COLO829 (cell line): ENCODE measurements at regions not wholly inside any gene's neighbourhood (a gene's known extent, or its start where the extent isn't known, plus 50 kb on each side); places are given as distances from the start of the nearest gene placed in this dataset.

ENCODE experiments used
- DNase-seq: peaks from one replicate; pipeline ENCODE4 v3.0.0; 2012; ENCODE audit warnings: low spot score

- DNase-seq: no peak
Observed at GRCh38 chr13:109521719-109522118, 264.7 kb downstream of the IRS2 start.

GRCh38 chr13:109517517-109517916 is 268.9 kb downstream of the IRS2 start:
- DNase-seq: peak; percentile 19

GRCh38 chr13:109516186-109516585 is 270.2 kb downstream of the IRS2 start:
- DNase-seq: no peak

- DNase-seq: no peak
Observed at GRCh38 chr13:109510013-109510412, 276.4 kb downstream of the IRS2 start.

GRCh38 chr13:109509154-109509900 is 277.1 kb downstream of the IRS2 start:
- no peak for DNase-seq

GRCh38 chr13:109500146-109500773 is 286.1 kb downstream of the IRS2 start:
- no peak for DNase-seq

GRCh38 chr13:109497917-109498316 is 288.5 kb downstream of the IRS2 start:
- no peak for DNase-seq

- DNase-seq: no peak
Observed at GRCh38 chr13:109496216-109496615, 290.2 kb downstream of the IRS2 start.

- DNase-seq: no peak
Observed at GRCh38 chr13:109494925-109495369, 291.4 kb downstream of the IRS2 start.

- no peak for DNase-seq
Observed at GRCh38 chr13:109485136-109485794, 301.1 kb downstream of the IRS2 start.

GRCh38 chr13:109483284-109483683 is 303.1 kb downstream of the IRS2 start:
- no peak for DNase-seq

GRCh38 chr13:109481040-109481439 is 305.3 kb downstream of the IRS2 start:
- no peak for DNase-seq

GRCh38 chr13:109480011-109480955 is 306.1 kb downstream of the IRS2 start:
- DNase-seq: no peak

GRCh38 chr13:109479534-109479933 is 306.8 kb downstream of the IRS2 start:
- DNase-seq: no peak

- no peak for DNase-seq
Observed at GRCh38 chr13:109476001-109476400, 310.4 kb downstream of the IRS2 start.

- DNase-seq: no peak
Observed at GRCh38 chr13:109468123-109468522, 318.3 kb downstream of the IRS2 start.

GRCh38 chr13:109465148-109465547 is 321.2 kb downstream of the IRS2 start:
- no peak for DNase-seq

GRCh38 chr13:109454167-109454917 is 332.0 kb downstream of the IRS2 start:
- no peak for DNase-seq

GRCh38 chr13:109451726-109452125 is 334.7 kb downstream of the IRS2 start:
- DNase-seq: no peak

- DNase-seq: no peak
Observed at GRCh38 chr13:109448629-109449028, 337.8 kb downstream of the IRS2 start.

GRCh38 chr13:109447667-109448066 is 338.7 kb downstream of the IRS2 start:
- DNase-seq: no peak
